H7 (cell line): ENCODE measurements at regions not wholly inside any gene's neighbourhood (a gene's known extent, or its start where the extent isn't known, plus 50 kb on each side); places are given as distances from the start of the nearest gene placed in this dataset.

ENCODE experiments used
- DNase-seq: peaks from one replicate; pipeline ENCODE4 v3.0.0; 2012
- H3K27me3 ChIP-seq: 2 replicates; pipeline ENCODE4 v1.6.0; 2011; ENCODE audit warnings: mild to moderate bottlenecking, low read length; ENCODE audit not compliant: control insufficient read depth, insufficient read depth
- H3K36me3 ChIP-seq: replicated peaks from 2 replicates; pipeline ENCODE4 v1.5.1; 2011; ENCODE audit warnings: low read length; ENCODE audit not compliant: control insufficient read depth, insufficient read depth
- H3K4me3 ChIP-seq: 2 replicates; pipeline ENCODE4 v1.5.1; 2011; ENCODE audit warnings: low read depth, mild to moderate bottlenecking, control low read depth, low read length, moderate library complexity; ENCODE audit not compliant: insufficient read depth

DNA sequence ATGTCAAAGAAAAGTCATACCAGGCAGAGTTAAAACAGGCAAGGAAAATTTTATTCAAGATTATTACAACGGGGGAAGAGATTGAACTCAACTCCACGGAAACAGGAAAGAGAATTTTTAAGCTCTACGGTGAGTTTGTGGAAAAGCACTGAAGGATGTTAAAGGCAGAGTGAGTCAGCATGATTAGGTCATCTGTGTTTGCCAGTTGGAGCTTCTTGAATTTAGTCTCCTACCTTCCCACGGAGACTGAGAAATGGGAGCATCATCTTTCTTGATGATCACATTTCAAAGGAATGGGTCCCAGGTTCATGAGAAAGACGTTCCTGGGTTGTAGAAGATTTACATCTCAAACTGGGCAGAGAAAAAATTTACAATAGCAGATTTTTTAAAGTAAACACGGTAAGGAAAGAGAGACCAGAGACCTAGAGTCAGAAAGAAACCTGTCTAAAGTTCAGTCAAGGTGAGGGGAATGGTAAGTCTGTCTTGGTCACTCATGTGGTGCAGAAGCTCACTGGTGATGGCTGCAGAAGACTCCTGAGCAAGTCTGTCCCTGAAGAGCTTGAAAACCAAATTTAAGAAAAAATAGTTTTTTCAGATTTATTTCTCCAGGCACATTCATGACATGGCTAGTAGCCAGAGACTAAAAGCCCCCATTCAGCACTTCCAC lies 516.9 kb upstream of the LRRN3 start:
- Histone ChIP-seq H3K36me3 (no peaks in the 10 kb centered on the region), H3K27me3 (no peaks in the 10 kb centered on the region), H3K4me3 (no peak overlapping the region)
- DNase-seq = no peak

DNA sequence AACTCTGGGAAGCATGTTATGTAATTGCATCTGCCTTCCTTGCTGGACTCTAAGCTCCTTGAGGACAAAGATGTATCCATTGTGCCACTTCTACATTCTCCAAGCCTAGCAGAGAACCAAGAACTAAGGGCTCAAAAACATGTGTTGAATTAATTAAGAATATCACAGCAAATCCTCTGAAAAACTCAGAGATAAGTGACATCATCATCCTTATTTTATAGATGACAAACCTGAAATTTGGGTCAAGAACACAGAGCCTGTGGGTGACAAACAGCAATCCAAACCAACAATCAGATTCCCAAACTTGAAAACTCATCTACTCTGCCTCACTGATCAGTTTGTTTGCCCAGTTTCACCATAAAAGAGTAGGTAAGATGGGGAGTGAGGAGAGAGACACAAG lies 503.6 kb upstream of the LRRN3 start:
- H3K36me3 ChIP-seq = no peaks in the 10 kb centered on the region
- H3K27me3 ChIP-seq = no peaks in the 10 kb centered on the region
- DNase-seq = no peak
- H3K4me3 ChIP-seq = no peak overlapping the region

DNA sequence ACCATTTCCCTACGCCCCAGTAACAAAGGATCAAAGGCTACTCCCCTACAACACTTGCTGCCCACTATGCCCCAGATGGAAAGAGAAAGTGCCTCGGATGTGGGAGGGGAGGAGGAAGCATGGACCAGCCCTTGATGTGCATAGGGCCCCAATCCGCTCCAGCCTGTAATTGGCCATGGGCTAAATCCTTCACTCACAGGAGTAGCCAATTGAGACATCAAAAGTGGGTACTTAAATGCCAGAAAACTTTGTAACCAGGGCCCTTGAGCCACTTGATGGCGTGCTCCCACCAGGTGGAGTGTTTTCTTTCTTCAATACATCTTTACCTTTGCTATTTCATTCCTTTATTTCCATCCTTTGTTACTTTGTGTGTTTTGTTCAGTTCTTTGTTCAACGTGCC lies 500.5 kb upstream of the LRRN3 start:
- no peaks in the 10 kb centered on the region for H3K27me3 ChIP-seq
- no peak overlapping the region for H3K4me3 ChIP-seq
- no peaks in the 10 kb centered on the region for H3K36me3 ChIP-seq
- DNase-seq = peak; percentile 20

DNA sequence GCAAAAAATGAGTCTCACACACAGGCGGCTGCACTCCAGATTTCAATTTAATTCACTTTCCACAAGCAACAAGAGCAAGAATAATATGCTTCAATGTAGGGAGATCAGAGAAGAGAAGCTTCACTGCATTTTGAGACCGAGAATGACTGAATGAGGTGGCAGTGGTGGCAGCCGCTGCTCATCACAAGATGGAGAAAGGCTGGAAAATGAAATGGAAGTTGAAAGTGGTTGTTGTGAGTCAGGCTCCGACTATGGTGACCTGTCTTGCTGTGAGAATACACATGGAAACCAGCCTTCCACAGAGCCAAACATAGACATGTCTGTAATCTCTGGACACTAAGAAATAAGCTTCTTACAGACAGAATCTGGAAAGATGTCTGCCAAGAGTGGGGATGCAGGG lies 499.6 kb upstream of the LRRN3 start:
- Histone ChIP-seq H3K36me3 (no peaks in the 10 kb centered on the region), H3K27me3 (no peaks in the 10 kb centered on the region), H3K4me3 (no peak overlapping the region)
- no peak for DNase-seq

DNA sequence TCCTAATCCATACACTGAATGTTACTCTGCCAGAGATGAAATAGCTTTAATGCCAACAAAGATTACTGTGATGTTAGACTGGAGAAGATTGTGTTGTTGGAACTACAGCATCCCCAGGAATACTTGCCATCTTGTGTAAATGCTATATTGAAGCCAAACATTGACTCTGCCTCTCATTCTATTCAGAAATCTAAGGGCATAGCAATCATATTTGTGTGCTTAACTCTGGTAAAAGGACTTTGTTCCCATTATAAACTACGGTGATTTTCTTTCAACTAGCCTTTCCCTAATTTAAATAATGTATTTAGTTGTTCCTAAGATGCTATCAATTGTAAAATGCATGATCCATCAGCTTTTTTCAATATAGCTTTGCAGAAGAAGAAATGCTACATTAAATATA lies 498.4 kb upstream of the LRRN3 start:
- no peaks in the 10 kb centered on the region for H3K27me3 ChIP-seq
- no peak for DNase-seq
- no peak overlapping the region for H3K4me3 ChIP-seq
- no peaks in the 10 kb centered on the region for H3K36me3 ChIP-seq

DNA sequence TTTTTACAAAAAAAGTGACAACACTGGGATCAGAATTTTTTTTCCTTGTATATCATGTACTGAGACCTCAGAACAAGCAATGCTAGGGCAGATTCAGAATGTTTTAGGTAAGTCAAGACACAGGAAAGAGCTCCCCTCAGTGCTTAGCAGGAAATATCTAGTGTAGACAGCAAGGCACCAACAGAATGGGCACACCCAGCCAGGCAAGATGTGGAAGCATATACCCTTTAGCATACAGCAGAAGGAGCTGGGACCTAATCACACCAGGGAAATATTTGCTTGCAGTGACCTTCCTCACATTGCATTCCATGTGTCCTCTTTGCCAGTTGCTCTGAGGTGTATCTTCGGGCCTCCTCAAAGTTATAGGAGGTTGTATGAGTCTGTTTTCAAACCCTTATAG lies 497.6 kb upstream of the LRRN3 start:
- Histone ChIP-seq H3K36me3 (no peaks in the 10 kb centered on the region), H3K4me3 (no peak overlapping the region), H3K27me3 (no peaks in the 10 kb centered on the region)
- no peak for DNase-seq

DNA sequence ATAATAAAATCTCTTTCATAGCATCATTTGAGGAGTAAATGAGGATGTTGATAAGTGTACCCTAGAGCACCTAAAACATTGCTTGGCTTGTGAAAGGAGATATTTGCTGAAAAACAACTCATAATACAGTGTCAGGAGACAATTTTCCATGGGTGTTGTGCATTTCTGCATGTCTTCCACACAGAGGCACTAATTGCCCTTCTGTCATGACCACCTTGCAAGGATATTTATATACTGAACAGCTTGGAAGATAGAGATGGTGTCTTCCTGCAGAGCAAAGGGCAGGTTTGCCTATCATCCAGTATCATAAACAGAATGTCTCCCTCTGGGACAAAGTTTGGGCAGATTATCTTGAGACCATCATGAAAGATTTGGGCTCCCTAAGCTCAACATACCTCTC lies 495.2 kb upstream of the LRRN3 start:
- no peak for DNase-seq
- Histone ChIP-seq H3K27me3 (no peaks in the 10 kb centered on the region), H3K36me3 (no peaks in the 10 kb centered on the region), H3K4me3 (no peak overlapping the region)

DNA sequence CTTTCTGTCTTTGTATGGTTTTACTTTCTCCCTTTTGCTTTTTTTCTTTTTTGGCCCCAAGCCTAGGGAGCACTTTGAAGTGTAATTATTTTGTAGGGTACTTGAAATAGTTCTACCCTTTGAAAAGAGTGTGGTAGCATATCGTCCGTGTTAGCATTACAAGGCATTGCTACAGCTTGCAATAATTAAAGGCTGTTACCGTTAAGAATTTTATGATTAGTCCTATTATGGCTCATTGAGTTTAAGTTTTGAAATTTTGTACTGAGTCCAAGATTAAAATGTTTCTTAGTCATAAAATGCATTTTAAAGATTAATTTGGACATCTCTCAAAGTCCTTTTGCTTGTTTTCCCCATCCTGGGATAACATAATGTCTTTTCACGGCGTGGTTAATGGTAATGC lies 490.0 kb upstream of the LRRN3 start:
- DNase-seq = no peak
- Histone ChIP-seq H3K4me3 (no peak overlapping the region), H3K27me3 (no peaks in the 10 kb centered on the region), H3K36me3 (no peaks in the 10 kb centered on the region)

DNA sequence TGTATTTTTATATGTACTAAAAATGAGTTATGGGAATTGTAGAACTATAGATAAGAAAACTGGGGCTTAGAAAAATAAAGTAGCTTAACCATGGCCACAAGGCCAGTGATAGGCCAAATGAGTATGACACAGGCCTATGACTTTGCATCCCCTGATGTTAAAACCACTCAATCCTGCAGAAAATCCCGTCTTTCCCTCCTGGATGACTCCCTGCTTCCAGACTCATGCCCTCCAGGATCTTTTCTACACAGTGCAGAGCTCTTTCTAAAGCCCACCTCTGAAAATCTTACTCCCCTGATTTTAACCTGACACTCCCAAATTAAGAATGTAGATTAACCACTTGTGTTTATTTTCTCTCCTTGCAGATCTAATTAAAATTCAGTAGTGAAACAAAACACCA lies 489.2 kb upstream of the LRRN3 start:
- no peak for DNase-seq
- Histone ChIP-seq H3K36me3 (no peaks in the 10 kb centered on the region), H3K4me3 (no peak overlapping the region), H3K27me3 (no peaks in the 10 kb centered on the region)

DNA sequence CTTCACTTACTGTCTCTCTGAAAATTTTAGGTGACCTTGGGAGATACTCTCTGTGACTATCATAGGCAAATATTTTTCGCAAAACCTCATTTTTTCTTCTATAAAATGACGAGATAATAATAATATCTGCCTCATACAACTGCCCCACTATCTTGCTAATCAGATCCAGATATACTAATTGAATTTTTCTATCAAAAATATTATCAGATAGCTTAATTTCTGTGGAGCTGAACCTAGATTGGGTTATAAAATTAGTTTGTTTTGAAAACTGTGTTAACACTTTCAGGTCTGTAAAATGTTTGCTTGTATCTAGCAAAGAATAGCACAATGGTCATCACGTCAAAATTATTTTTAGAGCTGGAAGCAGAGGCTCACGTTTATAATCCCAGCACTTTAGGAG lies 486.7 kb upstream of the LRRN3 start:
- Histone ChIP-seq H3K4me3 (no peak overlapping the region), H3K27me3 (no peaks in the 10 kb centered on the region), H3K36me3 (no peaks in the 10 kb centered on the region)
- DNase-seq = no peak

DNA sequence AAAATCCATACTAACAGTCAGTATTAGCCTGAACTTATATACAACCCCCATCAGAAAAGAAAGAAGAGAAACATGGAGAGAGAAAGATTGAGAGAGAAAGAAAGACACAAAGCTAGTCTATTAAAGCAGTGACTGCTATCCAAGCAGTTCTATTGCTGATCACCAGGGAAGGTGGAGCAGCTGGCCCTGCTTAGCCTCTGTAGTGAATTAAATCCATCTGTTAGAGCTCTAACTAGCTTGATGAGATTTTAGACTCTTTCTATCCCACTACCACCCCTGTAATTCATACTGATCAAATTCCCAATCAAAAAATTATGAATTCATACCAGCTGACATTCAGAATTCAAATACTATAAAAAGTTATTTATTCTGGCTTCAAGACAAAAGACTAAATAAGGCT lies 486.0 kb upstream of the LRRN3 start:
- H3K27me3 ChIP-seq = no peaks in the 10 kb centered on the region
- no peak overlapping the region for H3K4me3 ChIP-seq
- DNase-seq = no peak
- H3K36me3 ChIP-seq = no peaks in the 10 kb centered on the region

DNA sequence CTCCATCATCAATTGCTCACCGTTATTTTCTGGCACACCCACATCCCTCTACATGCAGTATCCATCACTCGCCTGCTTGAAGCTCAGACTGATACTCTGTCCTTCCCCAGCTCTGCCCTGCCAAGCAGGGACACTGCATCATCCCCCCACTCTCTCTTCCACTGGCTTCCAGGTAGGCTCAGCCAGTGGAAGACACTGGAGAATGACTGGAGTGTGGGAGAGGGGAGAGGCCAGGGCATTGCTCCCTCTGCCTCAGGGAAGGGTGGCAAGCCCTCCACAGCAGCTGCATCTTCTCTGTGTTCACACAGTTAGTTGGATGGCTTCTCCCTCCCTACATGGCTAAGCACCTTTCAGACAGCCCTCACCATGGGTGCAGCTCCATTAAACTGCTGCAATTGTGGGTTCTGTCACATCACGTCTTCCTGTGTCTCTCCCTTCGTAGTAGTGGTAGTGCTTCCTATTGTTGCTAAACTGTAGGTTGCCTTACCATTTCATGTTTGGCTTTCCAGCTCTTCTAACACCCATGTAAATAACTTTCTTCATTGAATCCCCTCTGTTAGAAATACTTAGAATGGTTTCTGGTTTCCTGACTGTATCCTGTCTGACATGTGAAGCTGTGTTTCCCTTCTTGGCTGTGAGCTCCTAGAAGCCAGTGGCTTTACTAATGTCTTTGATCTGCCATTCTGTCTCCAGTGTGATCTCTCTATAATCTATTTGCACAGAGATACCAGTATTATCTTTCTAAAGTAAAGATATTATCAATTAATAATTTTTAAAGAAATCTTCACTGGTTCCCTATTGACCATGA lies 483.7 kb upstream of the LRRN3 start:
- no peak for DNase-seq
- Histone ChIP-seq H3K27me3 (no peaks in the 10 kb centered on the region), H3K4me3 (no peak overlapping the region), H3K36me3 (no peaks in the 10 kb centered on the region)

DNA sequence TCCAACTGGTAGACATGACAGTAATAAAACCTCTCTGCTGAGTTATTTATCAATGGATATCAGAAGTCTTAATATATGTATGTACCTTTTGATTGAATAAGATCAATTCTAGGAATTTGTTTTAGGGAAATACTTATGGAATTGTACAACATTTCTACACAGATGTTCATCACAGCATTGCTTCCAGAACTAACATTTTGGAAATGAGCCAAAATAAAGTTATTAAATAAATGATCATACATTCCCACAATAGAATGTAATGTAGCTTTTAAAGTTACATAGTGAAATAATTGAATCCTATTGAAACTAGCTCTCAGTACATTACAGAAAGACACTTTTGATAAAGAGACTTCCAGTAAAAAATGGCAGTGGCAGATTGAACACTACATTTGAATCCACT lies 481.6 kb upstream of the LRRN3 start:
- Histone ChIP-seq H3K36me3 (no peaks in the 10 kb centered on the region), H3K4me3 (no peak overlapping the region), H3K27me3 (no peaks in the 10 kb centered on the region)
- no peak for DNase-seq

DNA sequence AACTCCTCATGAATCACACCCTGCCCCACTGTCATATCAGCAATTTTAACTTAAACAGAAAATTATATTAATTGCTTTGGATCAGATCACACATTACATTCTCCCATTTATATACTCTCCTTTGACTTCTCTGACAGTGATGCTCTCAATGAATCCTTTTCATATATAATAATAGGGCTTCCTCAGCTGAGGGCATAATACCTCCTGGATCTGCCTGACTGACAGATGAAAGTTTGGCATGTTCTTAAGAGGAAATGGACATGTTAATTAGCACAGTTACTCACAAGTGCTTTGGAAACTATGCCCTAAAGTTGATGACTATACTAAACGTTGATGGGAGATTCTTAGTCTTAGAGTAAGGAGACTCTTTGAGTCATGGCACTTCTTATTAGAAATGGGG lies 478.2 kb upstream of the LRRN3 start:
- H3K4me3 ChIP-seq = no peak overlapping the region
- no peak for DNase-seq
- no peaks in the 10 kb centered on the region for H3K36me3 ChIP-seq
- H3K27me3 ChIP-seq = no peaks in the 10 kb centered on the region
